IPS-NIHi11 (cell line): ENCODE measurements at regions not wholly inside any gene's neighbourhood (a gene's known extent, or its start where the extent isn't known, plus 50 kb on each side); places are given as distances from the start of the nearest gene placed in this dataset.
A peak's percentile ranks its signal among the peaks of the same experiment; 100 is the strongest.
"Not testable (repeated sequence)": the region's sequence is repeated elsewhere in the genome, so short reads cannot be mapped to it uniquely, and the experiment has no call there.

ENCODE experiments used
- DNase-seq: peaks from one replicate; pipeline ENCODE4 v3.0.0; 2012; ENCODE audit warnings: mixed read lengths, low spot score

DNA sequence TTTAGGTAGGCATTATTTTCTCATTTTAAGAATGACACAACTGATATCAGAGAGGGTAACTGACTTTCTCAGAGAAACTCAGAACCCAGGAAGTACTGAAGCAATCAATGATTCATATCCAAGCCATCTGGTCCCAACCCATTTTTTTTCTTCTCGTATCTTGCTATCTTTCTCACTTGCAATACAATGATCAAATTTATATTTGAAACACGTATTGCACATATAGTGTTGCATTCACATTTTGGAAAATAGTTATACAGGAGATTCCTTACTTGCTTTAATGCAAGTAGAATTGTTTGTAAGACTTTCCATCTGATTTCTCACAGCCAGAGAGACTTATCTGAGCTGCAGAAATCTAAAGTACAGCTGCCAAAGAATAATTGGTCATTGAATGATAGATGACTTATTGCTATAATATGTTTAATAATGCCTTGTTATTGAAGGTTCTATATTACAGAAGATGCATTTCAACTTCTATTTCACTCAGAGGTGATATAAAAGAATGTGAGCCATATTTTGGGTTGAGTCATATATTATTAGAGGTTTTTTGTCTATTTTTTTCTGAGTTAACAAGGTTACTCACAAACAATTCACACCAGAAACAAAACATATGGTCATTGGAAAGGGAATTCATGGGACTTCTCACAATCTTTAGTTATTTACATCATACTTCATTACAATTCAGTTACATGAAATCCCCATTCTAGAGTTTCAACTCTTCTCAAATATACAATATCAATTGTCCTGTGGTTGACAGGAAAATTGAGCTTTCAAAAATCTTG lies 337.5 kb upstream of the CITED2 start:
- DNase-seq, result no peak

- DNase-seq, result no peak
Observed at GRCh38 chr6:139710556-139710955, 336.1 kb upstream of the CITED2 start.

- DNase-seq, result peak; percentile 14
Observed at GRCh38 chr6:139708337-139709199, 334.1 kb upstream of the CITED2 start.

- no peak for DNase-seq
Observed at GRCh38 chr6:139706912-139707311, 332.5 kb upstream of the CITED2 start.

- no peak for DNase-seq
Observed at GRCh38 chr6:139705284-139705683, 330.8 kb upstream of the CITED2 start.

DNA sequence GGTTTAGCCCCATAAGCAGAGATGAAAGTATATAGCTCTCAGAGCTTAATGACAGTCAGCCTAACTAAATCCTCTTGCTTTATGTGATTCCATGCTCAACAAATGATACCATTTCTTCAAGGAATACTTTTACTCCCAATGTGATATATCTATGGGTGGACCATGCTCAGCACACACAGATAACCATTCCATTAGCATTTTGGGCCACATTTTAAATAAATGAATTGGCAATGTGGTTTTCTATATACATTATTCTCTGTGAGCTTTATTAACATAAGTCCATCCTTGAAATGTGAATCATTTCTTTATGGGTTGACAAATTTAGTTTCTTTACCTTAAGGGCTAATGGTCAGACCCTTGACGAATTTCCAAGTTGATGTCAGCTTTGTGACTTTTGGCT lies 329.3 kb upstream of the CITED2 start:
- DNase-seq, result no peak

GRCh38 chr6:139702706-139703105 lies 328.3 kb upstream of the CITED2 start:
- DNase-seq, result no peak

DNA sequence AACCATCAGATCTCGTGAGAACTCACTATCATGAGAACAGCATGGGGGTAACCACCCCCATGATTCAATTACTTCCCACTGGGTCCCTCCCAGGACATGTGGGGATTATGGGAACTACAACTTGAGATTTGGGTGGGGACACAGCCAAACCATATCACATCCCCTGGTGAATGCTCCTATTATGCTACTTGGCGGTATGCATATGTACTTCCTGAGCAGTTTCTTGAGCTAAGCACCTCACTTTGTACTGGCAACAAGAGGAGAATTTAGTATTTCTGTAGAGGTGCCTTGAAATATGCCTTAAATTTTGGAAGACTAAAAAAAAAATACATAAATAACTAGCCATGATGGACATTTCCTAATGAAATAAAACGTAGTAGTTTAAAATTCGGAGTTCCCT lies 327.2 kb upstream of the CITED2 start:
- no peak for DNase-seq

DNA sequence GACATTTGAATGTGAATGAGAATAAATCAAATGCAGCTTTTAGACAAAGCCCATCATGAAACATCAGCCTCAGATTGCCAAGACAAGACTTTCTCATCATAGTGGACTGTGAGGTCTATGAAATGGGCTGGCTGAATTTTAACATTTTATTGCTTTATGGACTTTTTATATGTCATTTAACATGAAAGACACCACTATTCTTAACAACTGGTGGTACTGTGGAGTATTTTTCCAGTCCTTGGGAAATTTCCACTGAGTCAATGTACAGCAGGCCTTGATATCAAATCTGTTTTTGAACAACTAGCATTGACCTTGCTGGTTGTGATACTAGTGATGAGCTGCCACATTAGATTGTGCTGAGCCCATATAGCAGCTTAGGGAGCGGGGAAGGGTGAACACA lies 326.6 kb upstream of the CITED2 start:
- DNase-seq, result no peak

DNA sequence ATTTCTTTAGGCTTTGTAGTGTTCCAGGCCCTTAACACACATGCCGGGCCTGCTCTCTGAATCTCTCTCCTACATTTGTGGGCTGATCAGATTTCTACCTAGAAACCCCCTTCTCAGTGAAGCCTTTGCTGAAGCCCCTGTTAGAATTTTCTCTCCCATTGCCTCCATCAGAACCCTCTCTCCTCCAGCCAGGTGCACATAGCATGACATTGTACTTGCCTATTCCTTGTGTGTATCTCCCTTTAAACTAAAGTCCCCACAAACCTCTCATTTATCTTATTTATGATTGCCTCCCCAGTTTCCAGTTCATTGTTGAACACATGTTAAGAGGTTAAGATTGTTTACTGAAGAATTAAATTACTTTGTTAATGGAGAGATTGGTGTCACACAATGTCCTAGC lies 325.5 kb upstream of the CITED2 start:
- DNase-seq, result no peak

GRCh38 chr6:139699335-139699734 lies 324.9 kb upstream of the CITED2 start:
- no peak for DNase-seq

GRCh38 chr6:139698526-139699176 lies 324.2 kb upstream of the CITED2 start:
- DNase-seq, result no peak

- not testable (repeated sequence) for DNase-seq
Observed at GRCh38 chr6:139697856-139698255, 323.4 kb upstream of the CITED2 start.

DNA sequence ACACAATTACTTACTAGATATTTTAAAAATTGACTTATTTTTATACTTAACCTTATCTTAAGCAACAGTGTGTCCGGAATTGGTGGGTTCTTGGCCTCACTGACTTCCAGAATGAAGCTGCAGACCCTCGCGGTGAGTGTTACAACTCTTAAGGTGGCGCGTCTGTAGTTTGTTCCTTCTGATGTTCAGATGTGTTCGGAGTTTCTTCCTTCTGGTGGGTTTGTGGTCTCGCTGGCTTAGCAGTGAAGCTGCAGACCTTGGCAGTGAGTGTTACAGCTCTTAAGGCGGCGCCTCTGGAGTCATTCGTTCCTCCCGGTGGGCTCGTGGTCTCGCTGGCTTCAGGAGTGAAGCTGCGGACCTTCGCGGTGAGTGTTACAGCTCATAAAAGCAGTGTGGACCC lies 322.5 kb upstream of the CITED2 start:
- not testable (repeated sequence) for DNase-seq

- no peak for DNase-seq
Observed at GRCh38 chr6:139695361-139695760, 320.9 kb upstream of the CITED2 start.

GRCh38 chr6:139693735-139694134 lies 319.3 kb upstream of the CITED2 start:
- no peak for DNase-seq

DNA sequence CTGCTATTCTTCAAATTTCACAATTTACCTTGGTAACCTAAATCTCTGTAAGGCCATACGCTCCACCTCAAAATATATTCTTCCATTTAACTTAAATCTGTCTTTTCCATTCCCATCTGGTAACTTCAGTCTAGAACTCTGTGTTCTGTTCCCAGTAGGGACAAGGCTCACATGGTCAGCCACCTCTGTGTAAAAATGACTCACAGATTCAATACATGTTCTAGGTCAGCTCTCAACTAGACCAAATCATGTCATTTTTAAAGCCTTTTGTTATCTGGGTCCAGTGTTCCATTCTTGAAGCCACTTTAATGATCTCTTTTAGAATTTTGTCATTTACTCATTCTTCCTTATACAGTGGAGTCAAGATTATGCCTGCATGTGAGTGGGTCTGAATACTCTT lies 315.6 kb upstream of the CITED2 start:
- DNase-seq, result no peak

DNA sequence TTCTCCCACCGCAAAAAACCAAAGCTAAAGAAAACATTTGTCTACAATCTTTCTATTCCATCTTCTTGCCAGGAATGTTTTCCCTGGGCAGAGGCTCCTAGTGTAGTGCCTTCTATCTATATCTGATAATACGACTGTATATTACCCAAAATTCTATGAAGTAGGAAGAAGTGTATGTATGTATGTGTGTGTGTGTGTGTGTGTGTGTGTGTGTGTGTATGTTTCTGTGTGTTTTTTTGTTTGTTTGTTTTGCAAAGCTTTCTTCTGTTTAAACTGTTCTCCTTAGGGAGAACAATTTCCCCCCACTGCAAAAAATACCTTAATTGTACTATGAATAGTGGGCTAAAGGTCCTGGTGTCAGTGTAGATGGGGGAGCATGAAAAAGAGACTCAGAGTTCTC lies 312.6 kb upstream of the CITED2 start:
- no peak for DNase-seq

DNA sequence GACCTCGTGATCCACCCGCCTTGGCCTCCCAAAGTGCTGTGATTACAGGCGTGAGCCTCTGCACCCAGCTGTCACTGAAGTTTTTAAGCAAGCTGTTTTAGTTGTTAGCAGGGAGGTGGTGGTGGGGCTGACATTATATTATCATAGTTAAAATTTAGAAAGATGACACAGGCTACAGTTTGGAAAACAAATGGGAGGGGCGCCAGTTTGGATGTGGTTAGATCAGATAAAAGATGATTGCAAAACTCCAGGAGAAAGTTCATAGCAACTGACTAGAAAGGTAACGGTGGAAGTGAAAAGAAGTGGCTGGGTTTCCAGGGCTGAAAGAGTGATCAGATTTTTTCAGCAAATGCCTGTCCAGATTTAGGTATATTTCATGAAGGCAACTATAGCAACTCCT lies 311.9 kb upstream of the CITED2 start:
- no peak for DNase-seq

DNA sequence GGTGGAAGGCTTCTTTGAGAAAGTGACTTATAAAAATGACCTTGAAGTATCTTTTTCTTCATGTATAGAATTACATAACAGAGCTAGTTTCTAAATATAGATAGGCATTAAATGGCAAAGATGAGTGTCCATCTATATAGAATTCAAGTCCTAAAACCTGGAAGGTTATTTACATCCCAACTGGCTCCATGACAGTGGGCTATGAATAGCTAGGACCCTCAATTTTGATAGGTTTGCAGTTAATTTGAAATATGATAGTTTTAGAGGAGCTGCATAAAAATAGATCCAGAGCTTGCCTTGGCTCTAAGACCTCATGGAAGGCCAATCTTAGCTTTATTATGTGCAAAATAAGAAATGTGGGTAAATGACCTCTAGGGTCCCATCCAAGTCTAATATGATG lies 310.6 kb upstream of the CITED2 start:
- no peak for DNase-seq

GRCh38 chr6:139680819-139681218 lies 306.4 kb upstream of the CITED2 start:
- no peak for DNase-seq

GRCh38 chr6:139679516-139680179 lies 305.2 kb upstream of the CITED2 start:
- no peak for DNase-seq
